H54 (cell line): ENCODE measurements at regions not wholly inside any gene's neighbourhood (a gene's known extent, or its start where the extent isn't known, plus 50 kb on each side); places are given as distances from the start of the nearest gene placed in this dataset.

Experiments used
- DNase-seq: peaks from one replicate; pipeline ENCODE4 v3.0.0; 2011; ENCODE audit warnings: low spot score, mixed read lengths; ENCODE audit not compliant: insufficient read length
- FAIRE-seq: peaks from 3 replicates; lab custom pipeline; 2011; peaks lifted over from hg19 to GRCh38; lab: Jason Lieb, UNC
- POLR2A ChIP-seq: IDR thresholded peaks from 2 replicates; pipeline ENCODE4 v1.6.1; 2011; ENCODE audit warnings: low read depth, mild to moderate bottlenecking, low read length

GRCh38 chr10:84762754-84763394, 434.5 kb downstream of the CCSER2 start:
- no peak for TF ChIP-seq POLR2A
- DNase-seq: peak; percentile 7
- FAIRE-seq: no peak

- FAIRE-seq (no peak), DNase-seq (no peak)
- no peak for TF ChIP-seq POLR2A
Observed at GRCh38 chr10:84763965-84764364, 435.6 kb downstream of the CCSER2 start.

- DNase-seq (no peak), FAIRE-seq (no peak)
- TF ChIP-seq POLR2A: no peak
Observed at GRCh38 chr10:84765086-84765485, 436.7 kb downstream of the CCSER2 start.

- DNase-seq (no peak), FAIRE-seq (no peak)
- TF ChIP-seq POLR2A: no peak
Observed at GRCh38 chr10:84765656-84766055, 437.3 kb downstream of the CCSER2 start.

- FAIRE-seq (no peak), DNase-seq (no peak)
- no peak for TF ChIP-seq POLR2A
Observed at GRCh38 chr10:84766923-84767322, 438.5 kb downstream of the CCSER2 start.

GRCh38 chr10:84768132-84768531, 439.7 kb downstream of the CCSER2 start:
- DNase-seq: no peak
- TF ChIP-seq POLR2A: no peak
- FAIRE-seq: no peak

GRCh38 chr10:84770824-84771223, 442.4 kb downstream of the CCSER2 start:
- no peak for FAIRE-seq
- DNase-seq: no peak
- no peak for TF ChIP-seq POLR2A

GRCh38 chr10:84783386-84783785, 455.0 kb downstream of the CCSER2 start:
- peak; percentile 10 for DNase-seq
- peak; percentile 75 for FAIRE-seq
- TF ChIP-seq POLR2A: no peak

- no peak for TF ChIP-seq POLR2A
- FAIRE-seq: no peak
- DNase-seq: no peak
Observed at GRCh38 chr10:84783909-84784308, 455.5 kb downstream of the CCSER2 start.

GRCh38 chr10:84784749-84785148, 456.4 kb downstream of the CCSER2 start:
- TF ChIP-seq POLR2A: no peak
- DNase-seq (no peak), FAIRE-seq (no peak)

GRCh38 chr10:84789026-84789425, 460.6 kb downstream of the CCSER2 start:
- FAIRE-seq: no peak
- no peak for TF ChIP-seq POLR2A

GRCh38 chr10:84798312-84798711, 469.9 kb downstream of the CCSER2 start:
- TF ChIP-seq POLR2A: no peak
- DNase-seq (no peak), FAIRE-seq (no peak)

More at GRCh38 chr10:84789026-84789425, 460.6 kb downstream of the CCSER2 start:
- no peak for DNase-seq

GRCh38 chr10:84801156-84801555, 472.8 kb downstream of the CCSER2 start:
- FAIRE-seq (no peak), DNase-seq (no peak)
- TF ChIP-seq POLR2A: no peak

GRCh38 chr10:84801916-84802315, 473.5 kb downstream of the CCSER2 start:
- DNase-seq: no peak

GRCh38 chr10:84805149-84805548, 476.8 kb downstream of the CCSER2 start:
- FAIRE-seq (no peak), DNase-seq (no peak)
- TF ChIP-seq POLR2A: no peak

More at GRCh38 chr10:84801916-84802315, 473.5 kb downstream of the CCSER2 start:
- TF ChIP-seq POLR2A: no peak
- FAIRE-seq: no peak
